ENCODE measurements at regions not wholly inside any gene's neighbourhood (a gene's known extent, or its start where the extent isn't known, plus 50 kb on each side); places are given as distances from the start of the nearest gene placed in this dataset.
A peak's percentile ranks its signal among the peaks of the same experiment; 100 is the strongest.
"Not testable (repeated sequence)": the region's sequence is repeated elsewhere in the genome, so short reads cannot be mapped to it uniquely, and the experiment has no call there.

DNA sequence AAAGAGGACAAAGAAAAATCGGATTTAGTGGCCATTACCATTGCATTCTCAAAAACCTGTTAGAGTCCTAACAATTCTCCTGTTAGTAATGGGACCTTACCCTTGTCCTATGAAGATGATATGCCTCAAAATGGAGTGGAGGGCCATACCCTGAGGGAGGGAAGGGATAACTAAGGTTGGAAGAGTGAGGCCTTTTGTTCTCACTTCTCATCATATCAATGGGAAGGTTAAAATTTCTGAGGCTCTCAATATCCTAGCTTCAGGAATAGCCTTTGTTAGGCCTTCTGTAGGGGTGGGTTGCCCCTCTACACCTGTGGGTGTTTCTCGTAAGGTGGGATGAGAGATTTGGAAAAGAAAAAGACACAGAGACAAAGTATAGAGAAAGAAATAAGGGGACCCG, 109.4 kb upstream of the SGIP1 start:
- not testable (repeated sequence) for DNase-seq (ENCODE audit: low read depth)

DNA sequence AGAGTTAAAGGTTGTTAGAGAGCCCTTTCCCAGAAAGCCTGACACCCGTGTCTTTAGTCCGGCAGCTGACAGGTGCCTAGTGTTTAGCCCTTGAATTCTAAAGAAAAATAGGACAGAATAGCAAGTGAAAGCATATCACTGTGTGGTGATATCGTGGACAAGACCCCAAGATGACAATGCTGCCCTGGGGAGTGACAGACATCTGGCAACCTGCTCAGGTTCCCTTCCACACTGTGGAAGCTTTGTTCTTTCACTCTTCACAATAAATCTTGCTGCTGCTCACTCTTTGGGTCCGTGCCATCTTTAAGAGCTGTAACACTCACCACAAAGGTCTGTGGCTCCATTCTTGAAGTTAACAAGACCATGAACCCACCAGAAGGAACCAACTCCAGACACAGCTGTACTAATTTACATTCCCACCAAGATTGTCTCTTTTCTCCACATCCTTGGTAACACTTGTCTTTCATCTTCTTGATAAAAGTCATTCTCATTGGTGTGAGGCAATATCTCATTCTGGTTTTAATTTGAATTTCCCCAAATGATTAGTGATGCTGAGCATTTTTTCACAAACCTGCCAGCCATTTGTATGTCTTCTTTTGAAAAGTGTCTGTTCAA, 107.6 kb upstream of the SGIP1 start:
- no peak for DNase-seq (ENCODE audit: low read depth)

DNA sequence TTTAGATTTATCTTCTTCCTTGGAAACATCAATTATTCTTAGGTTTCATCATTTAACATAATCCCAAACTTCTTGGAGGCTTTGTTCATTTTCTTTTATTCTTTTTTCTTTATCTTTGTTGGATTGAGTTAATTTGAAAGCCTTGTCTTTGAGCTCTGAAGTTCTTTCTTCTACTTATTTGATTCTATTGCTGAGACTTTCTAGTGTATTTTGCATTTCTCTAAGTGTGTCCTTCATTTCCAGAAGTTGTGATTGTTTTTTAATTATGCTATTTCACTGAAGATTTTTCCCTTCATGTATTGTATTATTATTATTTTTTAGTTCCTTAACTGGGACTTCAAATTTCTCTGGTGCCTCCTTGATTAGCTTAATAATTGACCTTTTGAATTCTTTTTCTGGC, 103.1 kb upstream of the SGIP1 start:
- DNase-seq (ENCODE audit: low read depth) = not testable (repeated sequence)

DNA sequence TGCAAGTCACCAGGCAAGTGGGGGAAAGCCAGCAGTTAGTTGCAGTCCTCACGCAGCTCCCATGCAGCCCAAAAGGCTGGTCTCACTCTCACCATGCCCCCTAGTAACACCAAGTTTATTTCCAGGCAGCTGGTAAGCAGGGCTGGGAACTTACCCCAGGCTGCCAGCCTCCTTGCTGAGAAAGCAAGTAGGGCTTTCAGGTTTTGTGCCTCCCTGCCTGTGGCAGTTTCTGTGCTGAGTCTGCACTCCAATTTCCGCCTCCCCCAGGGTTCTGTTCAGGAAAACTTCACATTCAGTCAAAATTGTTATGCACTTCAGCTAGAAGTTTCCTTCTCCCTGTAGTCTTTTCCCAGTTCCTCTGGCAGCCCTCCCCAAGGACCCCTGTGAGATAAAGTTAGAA, 102.0 kb upstream of the SGIP1 start:
- no peak for DNase-seq (ENCODE audit: low read depth)

DNA sequence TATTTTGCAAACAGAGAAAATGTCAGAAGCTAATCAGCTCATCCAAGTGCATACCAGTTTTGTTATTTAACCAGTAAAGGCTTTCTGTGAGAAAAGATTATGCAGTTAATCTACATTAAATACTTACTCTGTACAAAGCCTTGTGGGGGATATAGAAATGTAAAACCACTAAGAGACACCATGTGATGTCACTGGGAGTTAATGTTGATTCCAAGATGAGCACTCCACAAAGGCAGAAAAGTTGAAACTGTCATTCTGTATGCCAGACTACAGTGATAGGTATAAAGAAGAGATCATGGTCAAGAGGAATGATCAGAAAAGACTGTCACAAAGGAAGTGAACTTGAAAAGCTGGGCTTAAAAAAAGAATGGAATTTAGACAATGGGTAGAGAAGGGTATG, 100.3 kb upstream of the SGIP1 start:
- DNase-seq (ENCODE audit: low read depth) = no peak

DNA sequence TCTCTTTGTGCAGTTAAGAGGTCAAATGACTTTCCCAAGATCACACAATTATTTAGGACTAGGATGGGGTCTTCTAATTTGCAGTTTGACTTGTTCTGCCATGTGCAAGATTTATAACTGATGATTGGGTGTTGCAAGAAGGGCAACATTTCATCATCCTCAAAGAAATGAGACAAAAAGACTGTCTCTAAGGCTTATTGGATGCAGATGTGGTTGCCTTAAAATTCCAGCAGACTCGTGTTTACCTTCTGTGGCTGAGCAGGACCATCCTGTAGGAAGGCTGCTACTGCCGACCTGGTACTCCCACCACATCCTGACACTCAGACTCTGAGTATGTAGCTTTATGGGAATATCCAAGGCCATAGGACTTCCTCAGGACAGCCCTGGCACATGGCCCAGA, 99.9 kb upstream of the SGIP1 start:
- peak; percentile 77 for DNase-seq (ENCODE audit: low read depth)

DNA sequence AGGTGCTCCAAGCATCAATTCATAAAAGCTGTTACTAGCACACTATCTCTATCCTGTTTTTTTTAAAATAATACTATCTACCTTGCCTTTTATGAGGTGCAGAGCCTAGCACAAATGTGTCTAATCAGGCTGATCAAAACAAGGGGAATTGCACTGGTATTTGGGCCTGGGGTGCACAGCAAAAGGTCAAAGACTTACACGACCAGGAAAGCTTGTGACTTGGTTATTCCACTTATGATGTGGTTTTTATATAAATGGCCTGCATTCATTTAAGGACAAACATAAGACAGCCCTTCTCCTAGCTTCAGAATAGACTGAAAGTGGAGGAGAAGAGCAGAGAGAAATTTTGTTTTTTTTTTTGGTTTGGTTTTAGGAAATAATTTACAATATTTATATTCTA, 98.4 kb upstream of the SGIP1 start:
- DNase-seq (ENCODE audit: low read depth) = no peak

DNA sequence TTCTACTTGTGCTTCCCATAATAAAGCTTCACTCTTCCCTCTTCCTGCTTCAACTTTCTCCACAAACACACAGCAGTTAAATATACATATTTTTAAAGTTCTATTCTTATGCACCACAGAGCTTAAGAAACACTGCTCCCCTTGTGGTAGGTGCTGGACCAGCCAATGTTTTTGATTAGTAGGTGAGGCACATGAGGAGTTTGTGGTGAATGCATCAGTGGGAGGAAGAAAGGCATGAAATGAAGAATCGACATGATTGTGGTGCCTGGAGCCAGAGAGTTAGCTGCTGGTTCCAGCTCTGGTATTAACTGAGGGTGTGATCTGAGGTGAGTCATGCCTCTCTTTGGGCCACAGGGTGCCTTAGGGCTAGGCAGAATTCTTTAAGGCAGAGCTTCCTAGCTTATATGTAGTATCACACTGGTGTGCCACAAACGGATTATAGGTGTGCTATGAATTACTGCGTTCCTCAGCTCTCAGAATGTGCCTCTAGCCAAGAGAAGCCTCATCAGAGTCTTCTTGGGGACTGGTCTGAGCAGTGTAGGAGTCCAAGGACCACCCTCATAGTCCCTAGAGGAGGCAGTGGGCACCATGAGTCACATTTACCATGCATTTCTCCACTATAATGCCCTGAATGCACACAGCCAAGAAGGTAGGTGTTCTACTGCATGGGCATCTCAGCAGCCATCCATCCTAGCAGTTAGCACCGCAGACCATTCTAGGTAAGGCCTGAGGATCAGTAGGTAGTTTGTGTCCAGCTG, 97.4 kb upstream of the SGIP1 start:
- DNase-seq (ENCODE audit: low read depth) = peak; percentile 57

DNA sequence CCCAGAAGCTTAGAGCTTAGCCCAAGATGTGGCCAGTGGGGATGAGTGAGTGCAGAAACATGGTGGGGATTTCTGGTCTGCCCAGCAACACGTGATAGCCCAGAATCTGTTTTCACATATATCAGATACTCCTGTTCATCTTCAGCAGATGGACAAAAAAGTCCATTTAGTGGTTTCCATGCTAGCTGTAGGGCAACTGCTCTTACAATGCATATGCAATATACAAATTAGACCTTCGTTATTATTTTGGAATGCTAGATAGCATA, 96.9 kb upstream of the SGIP1 start:
- no peak for DNase-seq (ENCODE audit: low read depth)

DNA sequence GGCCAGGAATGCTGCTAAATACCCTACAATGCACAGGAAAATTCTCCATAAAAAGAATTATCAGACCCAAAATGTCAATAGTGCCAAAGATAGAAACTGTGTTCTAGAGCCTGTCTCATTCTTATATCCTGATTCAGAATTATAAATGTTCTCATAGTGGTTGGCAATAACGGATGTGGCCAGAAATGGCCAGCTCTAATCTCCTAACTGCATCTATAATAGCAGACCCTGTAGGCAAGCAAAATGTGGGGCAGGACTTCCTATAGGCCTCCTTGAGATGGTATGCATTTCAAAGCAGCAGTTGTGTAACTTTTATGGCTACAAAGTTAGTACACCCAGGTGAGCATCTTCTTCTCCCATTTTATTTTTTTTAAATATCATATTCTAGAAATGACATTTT, 95.9 kb upstream of the SGIP1 start:
- no peak for DNase-seq (ENCODE audit: low read depth)

DNA sequence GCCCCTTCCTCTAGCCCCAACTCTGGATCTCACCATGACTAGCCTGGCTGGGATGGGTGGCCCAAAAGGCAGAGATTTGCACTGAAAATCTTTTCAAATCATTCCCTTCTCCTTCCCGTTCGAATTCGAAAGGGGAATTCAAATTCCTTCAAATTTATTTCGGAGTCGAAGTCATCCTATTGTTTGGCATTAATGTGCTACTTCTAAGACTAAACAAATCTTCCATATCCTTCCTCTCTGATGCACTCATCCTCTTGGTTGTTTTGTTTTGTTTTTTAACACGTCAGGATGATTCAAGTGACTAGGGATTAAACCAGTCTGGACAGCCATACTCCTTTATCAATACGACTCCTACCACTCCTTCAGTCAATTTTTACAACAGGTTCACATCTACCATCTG, 95.5 kb upstream of the SGIP1 start:
- no peak for DNase-seq (ENCODE audit: low read depth)

DNA sequence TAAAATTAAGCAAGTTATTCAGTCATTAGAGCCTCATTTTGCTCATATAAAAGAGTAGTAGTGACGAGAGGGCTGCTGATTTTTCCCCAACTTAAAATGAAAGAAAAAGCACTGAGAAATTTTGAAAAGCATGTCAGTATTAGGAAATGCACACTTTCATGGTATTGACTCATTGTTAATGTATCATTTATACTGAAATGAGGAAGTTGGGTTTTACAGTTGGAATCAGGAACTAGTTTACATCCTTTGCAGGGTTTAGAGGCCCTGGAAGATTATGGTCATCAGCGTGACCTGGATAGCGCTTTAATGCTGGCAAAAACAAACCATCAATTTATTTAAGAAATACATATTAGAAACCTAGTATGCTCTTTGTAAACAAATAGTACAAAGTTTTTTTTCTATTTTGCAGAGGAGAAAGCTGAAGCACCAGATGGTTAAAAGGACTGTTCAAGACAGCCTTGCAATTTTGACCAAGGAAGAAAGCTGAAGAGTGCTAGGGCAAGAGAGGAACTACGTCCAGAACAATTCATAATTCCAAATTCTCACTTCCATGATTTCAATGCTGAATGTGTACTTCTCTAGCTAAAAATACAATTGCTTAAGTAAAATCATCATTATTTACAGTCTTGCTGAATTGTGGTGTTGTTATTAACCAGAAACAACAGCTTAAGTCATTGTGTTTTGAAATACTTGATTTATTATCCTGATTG, 94.8 kb upstream of the SGIP1 start:
- DNase-seq (ENCODE audit: low read depth) = peak; percentile 63

DNA sequence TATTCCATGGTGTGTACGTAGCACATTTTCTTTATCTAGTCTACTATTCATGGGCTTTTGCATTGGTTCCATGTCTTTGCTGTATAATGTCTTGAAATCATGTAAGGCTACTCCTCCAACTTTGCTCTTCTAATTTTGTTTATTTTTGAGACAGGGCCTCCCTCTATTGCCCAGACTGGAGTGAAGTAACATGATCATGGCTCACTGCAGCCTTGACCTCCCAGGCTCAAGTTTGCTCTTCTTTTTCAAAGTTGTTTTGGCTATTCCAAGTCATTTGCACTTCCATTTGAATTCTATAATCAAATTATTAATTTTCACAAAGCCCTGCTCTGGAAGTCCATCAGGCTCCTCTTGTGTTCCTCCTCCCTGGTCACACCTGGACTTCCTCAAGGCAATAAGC, 90.2 kb upstream of the SGIP1 start:
- peak; percentile 40 for DNase-seq (ENCODE audit: low read depth)

DNA sequence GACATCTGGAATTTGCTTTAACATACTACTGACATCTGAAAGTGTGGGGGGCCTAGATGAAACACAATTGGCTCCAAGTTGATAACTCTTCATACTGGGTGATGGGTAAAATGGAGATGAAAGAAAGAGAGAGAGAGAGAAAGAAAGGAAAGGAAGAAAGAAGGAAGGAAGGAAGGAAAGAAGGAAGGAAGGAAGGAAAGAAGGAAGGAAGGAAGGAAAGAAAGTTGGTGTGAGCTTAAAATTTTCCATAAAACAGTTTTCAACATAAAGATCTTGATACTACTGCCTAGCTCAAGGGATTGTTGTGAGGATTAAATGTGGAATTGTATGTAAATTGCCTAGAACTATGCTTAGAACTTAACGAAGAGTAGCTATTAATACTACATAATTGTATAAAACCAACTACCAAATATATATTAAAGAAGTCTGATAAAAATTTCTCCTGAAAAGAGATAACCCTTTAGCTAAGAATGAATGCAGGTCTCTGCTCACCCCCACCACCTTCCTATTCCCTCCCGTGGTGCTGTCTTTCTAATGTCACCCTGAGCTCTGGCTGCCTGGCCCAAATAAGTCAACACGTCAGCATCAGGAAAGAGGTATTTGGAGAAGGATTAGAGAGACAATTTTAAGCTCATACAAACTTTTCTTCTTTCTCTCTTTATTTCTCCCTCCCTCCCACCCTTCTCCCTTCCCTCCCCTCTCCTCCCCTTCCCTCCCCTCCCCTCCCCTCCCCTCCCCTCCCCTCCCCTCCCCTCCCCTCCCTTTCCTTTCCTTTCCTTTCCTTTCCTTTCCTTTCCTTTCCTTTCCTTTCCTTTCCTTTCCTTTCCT, 89.3 kb upstream of the SGIP1 start:
- no peak for DNase-seq (ENCODE audit: low read depth)

DNA sequence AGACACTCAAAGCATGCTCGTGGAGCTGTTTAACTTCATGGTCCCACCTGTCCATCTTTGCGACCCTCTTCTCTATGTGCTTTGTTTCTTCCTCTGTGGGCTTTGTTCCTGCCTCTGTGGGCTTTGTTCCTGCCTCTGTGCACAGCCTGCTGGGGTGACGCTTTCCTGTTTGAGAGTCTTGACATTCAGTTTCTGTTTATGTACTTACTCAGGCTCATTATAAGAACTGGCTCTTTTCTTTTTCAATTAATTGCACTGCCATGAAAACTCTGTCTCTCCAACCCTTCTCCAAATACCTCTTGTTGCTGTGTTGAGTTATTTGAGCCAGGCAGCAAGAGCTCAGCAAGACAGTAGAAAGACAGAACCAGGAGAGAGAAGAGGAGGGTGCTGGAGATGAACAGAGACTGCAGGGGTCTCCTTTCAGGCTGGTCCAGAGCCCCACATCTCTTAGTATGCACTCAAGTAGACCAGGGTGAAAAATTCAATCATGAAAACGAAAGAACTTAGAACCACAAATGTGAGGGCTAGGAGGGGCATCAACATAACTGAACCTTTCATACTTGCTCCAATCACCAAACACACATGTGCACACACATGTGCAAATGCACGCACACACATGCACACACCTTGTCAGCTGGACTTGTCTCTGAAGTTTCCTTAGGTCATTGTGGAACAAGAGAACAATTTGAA, 88.3 kb upstream of the SGIP1 start:
- DNase-seq (ENCODE audit: low read depth) = no peak

DNA sequence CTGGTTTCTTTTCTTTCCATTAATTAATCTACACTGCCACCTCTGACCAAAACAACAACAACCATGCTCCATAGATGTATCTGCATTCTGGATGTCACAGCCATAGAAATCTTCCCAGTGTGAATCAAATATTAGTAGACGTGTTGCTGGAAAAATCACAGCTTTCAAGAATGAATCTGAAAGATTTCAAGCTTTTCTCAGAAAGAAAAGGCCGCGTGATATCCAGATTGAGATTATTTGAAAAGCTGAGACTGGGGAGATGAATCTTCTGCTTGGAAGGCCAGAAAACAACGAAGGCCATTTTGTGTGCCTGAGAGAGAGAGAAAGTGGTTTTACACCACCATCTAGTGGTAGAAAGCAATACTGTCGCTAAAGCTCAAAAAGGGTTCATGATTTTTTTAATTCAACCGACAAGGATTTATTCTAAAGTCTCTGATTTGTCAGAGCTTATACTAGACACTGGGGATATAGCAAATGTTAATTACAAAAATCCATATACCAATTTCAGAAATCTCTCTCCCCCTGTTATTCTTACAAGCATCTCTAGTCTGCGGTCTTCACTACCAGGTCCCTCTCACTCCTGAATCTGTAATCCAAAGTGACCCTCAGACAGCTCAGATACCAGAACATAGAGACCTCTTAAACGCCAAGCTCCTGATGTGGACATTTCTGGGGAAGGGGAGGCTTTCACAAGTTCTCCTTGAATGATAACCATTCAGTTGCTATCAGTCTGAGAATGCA, 87.5 kb upstream of the SGIP1 start:
- DNase-seq (ENCODE audit: low read depth) = peak; percentile 58

DNA sequence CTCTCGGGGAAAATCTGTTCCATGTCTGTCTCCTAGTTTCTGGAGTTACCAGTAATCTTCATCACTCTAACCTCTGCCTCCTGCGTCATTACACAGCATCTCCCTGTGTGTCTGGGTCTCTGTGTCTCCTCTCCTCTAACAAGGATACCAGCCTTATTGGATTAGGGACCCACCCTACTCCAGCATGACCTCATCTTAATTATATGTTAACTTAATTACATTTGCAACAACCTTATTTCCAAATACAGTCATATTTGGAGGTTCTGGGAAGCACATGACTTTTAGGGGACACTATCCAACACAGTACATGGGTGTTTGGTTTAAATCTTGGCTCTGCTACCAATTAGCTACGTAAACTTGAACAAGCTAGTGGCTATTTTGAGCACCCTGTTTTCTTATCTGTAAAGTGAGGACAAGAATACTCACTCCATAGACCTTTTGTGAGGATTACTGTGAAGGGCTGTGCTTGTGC, 83.9 kb upstream of the SGIP1 start:
- peak; percentile 15 for DNase-seq (ENCODE audit: low read depth)

DNA sequence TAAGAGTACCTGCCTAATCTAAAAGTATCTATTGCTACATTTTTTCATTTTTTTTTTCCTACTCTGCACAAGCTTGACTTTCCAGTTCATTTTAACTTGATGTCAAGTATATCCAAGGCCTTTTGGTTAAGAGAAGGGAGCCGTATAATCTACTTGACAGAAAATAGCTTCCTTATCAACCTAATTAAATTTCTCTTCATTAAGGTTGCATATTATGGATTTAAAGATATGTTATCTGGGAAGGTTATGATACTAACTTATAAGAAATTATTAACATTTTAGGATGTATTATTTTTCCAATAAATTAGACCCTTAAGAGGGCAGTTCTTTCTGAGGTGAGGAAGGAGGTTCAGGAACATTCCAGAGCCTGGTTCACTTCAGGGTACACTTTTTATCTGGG, 83.1 kb upstream of the SGIP1 start:
- DNase-seq (ENCODE audit: low read depth) = no peak

DNA sequence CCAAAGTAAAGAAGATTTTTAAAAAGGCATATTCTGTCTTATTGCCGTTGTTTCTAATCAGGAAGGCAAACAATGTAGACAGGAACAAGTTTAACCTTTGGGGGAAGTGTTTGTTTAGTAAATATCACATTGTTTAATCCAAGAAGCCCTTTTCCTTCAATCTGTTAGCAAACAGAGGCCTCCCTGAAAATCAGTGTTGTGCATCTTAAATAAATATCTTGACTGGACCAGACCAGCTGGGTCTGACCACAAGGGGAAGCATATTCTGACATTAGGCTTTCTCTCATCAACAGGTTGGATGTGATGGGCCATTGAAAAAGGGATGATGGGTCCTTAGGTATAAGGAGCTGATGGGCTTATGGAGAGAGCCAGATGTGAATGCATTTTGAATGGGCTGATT, 81.8 kb upstream of the SGIP1 start:
- no peak for DNase-seq (ENCODE audit: low read depth)

DNA sequence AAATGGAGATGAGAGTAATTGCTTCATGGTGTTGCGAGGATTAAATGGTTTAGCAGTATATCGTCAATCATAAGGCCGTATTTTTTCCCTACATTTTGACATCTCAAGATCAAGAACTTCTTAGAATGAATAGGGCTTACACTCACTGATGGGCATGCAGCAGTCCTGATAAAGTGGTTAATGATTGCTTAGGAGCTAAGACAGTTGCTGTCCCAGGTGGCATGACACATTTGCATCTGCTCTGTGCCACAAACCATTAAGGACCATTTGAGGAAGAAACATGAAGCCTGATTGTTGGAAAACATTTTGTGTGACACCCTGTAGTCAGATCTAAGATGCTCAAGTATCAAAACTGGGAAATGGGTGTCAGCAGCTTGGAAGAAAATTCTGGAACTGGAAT, 81.0 kb upstream of the SGIP1 start:
- no peak for DNase-seq (ENCODE audit: low read depth)

DNA sequence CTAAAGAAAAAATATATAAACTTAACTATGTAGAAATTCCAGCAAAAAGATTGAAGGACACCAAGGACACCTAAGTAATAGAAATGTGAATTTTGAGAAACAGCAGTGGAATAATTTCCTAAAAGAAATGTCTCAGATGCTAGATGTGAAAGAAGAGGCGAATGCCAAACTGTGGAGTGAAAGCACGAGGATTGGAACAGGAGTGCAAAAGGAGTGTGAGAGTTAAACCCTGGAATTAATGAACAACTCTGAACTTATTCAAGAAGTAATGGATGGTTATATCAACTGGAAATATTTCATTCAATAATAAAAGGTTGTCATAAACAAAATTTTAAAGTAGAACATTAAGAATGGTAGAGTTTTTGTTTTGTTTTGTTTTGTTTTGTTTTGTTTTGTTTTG, 78.5 kb upstream of the SGIP1 start:
- no peak for DNase-seq (ENCODE audit: low read depth)

All from fibroblast of gingiva (primary cell).